K562 (cell line): ENCODE measurements at regions not wholly inside any gene's neighbourhood (a gene's known extent, or its start where the extent isn't known, plus 50 kb on each side); places are given as distances from the start of the nearest gene placed in this dataset.

Experiments used
- ATAC-seq: fragments of 200-7000 bp; cut with Tn5 transposase; 3 replicates; pipeline ENCODE4 v1.9.1; 2020; ENCODE audit warnings: moderate library complexity
- BruUV-seq: library from RNA; stranded (reverse); fragments of 400-500 nt; replicated peaks from 2 replicates; lab custom pipeline; 2021; lab: Mats Ljungman, UMichigan
- CTCF ChIA-PET: fragments of 300-600 bp; formaldehyde crosslinking; extraction: SDS; loops from one replicate; lab custom pipeline; 2021; ENCODE audit warnings: low intra/inter-chr PET ratio; lab: Yijun Ruan, JAX
- POLR2A ChIA-PET: fragments of 300-600, 350-650 bp; sonication (Branson Sonifier 250); formaldehyde crosslinking; extraction: SDS; loops from one replicate; lab custom pipeline; 2021; ENCODE audit warnings: antibody characterized with exemption, inconsistent platforms; lab: Yijun Ruan, JAX
- DNase-seq, 4 experiments: peaks; one replicate each; pipeline versions ENCODE4 v3.0.0 to v3.0.0-alpha.2; 2011 to 2018; ENCODE audit warnings: low spot score in 3 of 4, mixed read lengths in 3 of 4; ENCODE audit errors: extremely low read depth in 1 of 4
- FAIRE-seq: peaks from 2 replicates; lab custom pipeline; 2011; peaks lifted over from hg19 to GRCh38; lab: Jason Lieb, UNC
- H2AFZ ChIP-seq: 2 replicates; pipeline ENCODE4 v1.6.0; 2011; ENCODE audit warnings: low read depth, low read length, control low read depth, inconsistent platforms
- H3K27ac ChIP-seq: fragments of 200-600 bp; 3 replicates; pipeline ENCODE4 v1.8.0; 2011; ENCODE audit warnings: low read depth, mild to moderate bottlenecking, control low read depth, inconsistent platforms, low read length, moderate library complexity, mixed read lengths; ENCODE audit errors: extremely low read depth
- H3K27me3 ChIP-seq, 2 experiments: fragments of 300-600 bp in 1 of 2; 2 replicates in 1 of 2; 3 replicates in 1 of 2; pipeline versions ENCODE4 v1.6.0 to v1.8.0; 2011; ENCODE audit warnings: inconsistent platforms in 2 of 2, low read length in 2 of 2, mild to moderate bottlenecking in 1 of 2, mixed read lengths in 1 of 2, moderate library complexity in 1 of 2; ENCODE audit not compliant: control insufficient read depth in 2 of 2, insufficient read depth in 2 of 2
- H3K36me3 ChIP-seq: fragments of 300-600 bp; 3 replicates; pipeline ENCODE4 v1.8.0; 2011; ENCODE audit warnings: mild to moderate bottlenecking, low read length, inconsistent platforms; ENCODE audit not compliant: control insufficient read depth, insufficient read depth
- H3K4me1 ChIP-seq, 2 experiments: fragments of 200-600 bp in 1 of 2; replicated peaks in 1 of 2; 2 replicates in 1 of 2; 3 replicates in 1 of 2; pipeline versions ENCODE4 v1.5.1 to v1.8.0; 2011; ENCODE audit warnings: inconsistent platforms in 2 of 2, low read length in 2 of 2, mild to moderate bottlenecking in 1 of 2, mixed read lengths in 1 of 2, moderate library complexity in 1 of 2; ENCODE audit not compliant: control insufficient read depth in 2 of 2, insufficient read depth in 2 of 2
- H3K4me2 ChIP-seq: 2 replicates; pipeline ENCODE4 v1.6.1; 2011; ENCODE audit warnings: low read length, control low read depth, inconsistent platforms, mixed read lengths; ENCODE audit not compliant: insufficient read depth
- H3K4me3 ChIP-seq: fragments of 200-600 bp; sonication (generic), shearing (Covaris generic); 2 replicates; pipeline ENCODE4 v1.5.1; 2016; ENCODE audit warnings: control low read depth, inconsistent platforms
- H3K79me2 ChIP-seq: fragments of 200-600 bp; 3 replicates; pipeline ENCODE4 v1.8.0; 2011; ENCODE audit warnings: low read length, inconsistent platforms; ENCODE audit not compliant: control insufficient read depth, insufficient read depth
- H3K9ac ChIP-seq, 2 experiments: 2 replicates each; pipeline versions ENCODE4 v1.6.0 to v1.6.1; 2011; ENCODE audit warnings: low read depth in 2 of 2, low read length in 2 of 2, control low read depth in 1 of 2, inconsistent platforms in 1 of 2, mild to moderate bottlenecking in 1 of 2, mixed read lengths in 1 of 2; ENCODE audit not compliant: insufficient read depth in 1 of 2
- H3K9me1 ChIP-seq: one replicate; pipeline ENCODE4 v1.6.0; 2011; ENCODE audit warnings: inconsistent platforms, mild to moderate bottlenecking, low read length, moderate library complexity; ENCODE audit not compliant: control insufficient read depth, insufficient read depth
- H3K9me3 ChIP-seq: replicated peaks from 2 replicates; pipeline ENCODE4 v1.5.1; 2011; ENCODE audit warnings: low read depth, low read length, inconsistent platforms; ENCODE audit not compliant: control insufficient read depth, insufficient read depth
- H4K20me1 ChIP-seq: replicated peaks from 2 replicates; pipeline ENCODE4 v1.6.1; 2011; ENCODE audit warnings: low read length, inconsistent platforms, mixed read lengths; ENCODE audit not compliant: control insufficient read depth, insufficient read depth
- ATF7 ChIP-seq: fragments of 450-650 bp; IDR thresholded peaks from 2 replicates; pipeline ENCODE4 v1.7.1; 2014; ENCODE audit warnings: mild to moderate bottlenecking, moderate library complexity
- CEBPG ChIP-seq, 3 experiments: fragments of 200-800 bp in 1 of 3; sonication (Bioruptor generic) in 1 of 3; sonication (generic) in 1 of 3; formaldehyde crosslinking in 1 of 3; IDR thresholded peaks in 2 of 3; conservative IDR thresholded peaks in 1 of 3; 2 replicates each; pipeline versions ENCODE4 v1.6.1 to v1.8.0; 2016 to 2022; ENCODE audit warnings: missing compliant biosample characterization in 2 of 3, missing genetic modification characterization in 2 of 3, mild to moderate bottlenecking in 1 of 3, missing genetic modification reagents in 1 of 3
- FOSL1 ChIP-seq: fragments of 200-800 bp; sonication (Bioruptor generic); conservative IDR thresholded peaks from 2 replicates; pipeline ENCODE4 v1.6.1; 2016; ENCODE audit warnings: missing genetic modification characterization, missing compliant biosample characterization
- SETDB1 ChIP-seq: IDR thresholded peaks from one replicate; pipeline ENCODE4 v1.6.1; 2012; ENCODE audit warnings: low read length, control low read depth, inconsistent platforms
- YY1 ChIP-seq, 3 experiments: IDR thresholded peaks; 2 replicates each; pipeline ENCODE4 v1.6.1; 2011; ENCODE audit warnings: low read length in 2 of 3, mild to moderate bottlenecking in 2 of 3, moderate library complexity in 2 of 3, borderline replicate concordance in 1 of 3, control low read depth in 1 of 3, low read depth in 1 of 3; ENCODE audit not compliant: insufficient read depth in 3 of 3, insufficient replicate concordance in 2 of 3, control insufficient read depth in 1 of 3, insufficient read length in 1 of 3; ENCODE audit errors: extremely low read depth in 1 of 3
- ZNF175 ChIP-seq: fragments of 200-800 bp; sonication (Bioruptor generic); IDR thresholded peaks from 2 replicates; pipeline ENCODE4 v1.6.1; 2016; ENCODE audit warnings: low read depth, mild to moderate bottlenecking, missing genetic modification characterization, missing compliant biosample characterization
- WGBS: fragments of 100-300 bp; shearing (Covaris generic); methylation state at CpG from one replicate; pipeline ENCODE4 v1.1.6; 2016; ENCODE audit warnings: low coverage, mixed read lengths; ENCODE audit not compliant: insufficient coverage; ENCODE audit errors: missing lambda C conversion rate; 5-methylcytosine and 5-hydroxymethylcytosine counted together
- in situ Hi-C: fragments of 300-500 bp; cut with MboI; formaldehyde crosslinking; loops from 4 replicates; pipeline ENCODE4 v1.15.0; 2018; ENCODE audit warnings: inconsistent platforms, mixed read lengths
- intact Hi-C: fragments of 100-400 bp; cut with micrococcal nuclease; formaldehyde crosslinking; loops from 2 replicates; pipeline ENCODE4 v1.14.2; 2022
- TF ChIP-seq, protein P1 (sequence below), 2 experiments: fragments of 450-650 bp in 1 of 2; sonication (generic) in 1 of 2; formaldehyde crosslinking in 1 of 2; IDR thresholded peaks in 1 of 2; conservative IDR thresholded peaks in 1 of 2; 2 replicates each; pipeline versions ENCODE4 v1.6.1 to v1.8.1; 2016 to 2023; ENCODE audit warnings: mild to moderate bottlenecking in 2 of 2, moderate library complexity in 2 of 2, inconsistent platforms in 1 of 2, missing genetic modification reagents in 1 of 2

GRCh38 chr7:22669692-22670421, 57.1 kb upstream of the IL6 start:
- DNase-seq, result no peak
- no peak for FAIRE-seq
- ATAC-seq, result no peak
- in situ Hi-C loops (no loop called here), intact Hi-C loops (loop anchor here (5.0 to 10.0 kb wide), 2 partner anchors 32 to 185 kb away; no protein-coding TSS in a partner anchor)
- ChIA-PET POLR2A (interaction anchor here (1.1 to 3.0 kb wide), 3 partner anchors 11 to 53 kb away, joined by 3 to 7 read pairs (median 4); no protein-coding TSS in a partner anchor), CTCF (no interaction called here)
- Histone ChIP-seq H3K9ac (no peak overlapping the region), H3K27me3 (no peaks in the 10 kb centered on the region), H3K4me1 (peaks cover 15 to 80% of the 10 kb centered on the region in 2 experiments), H3K79me2 (peaks cover 82% of the 10 kb centered on the region), H3K9me3 (no peaks in the 10 kb centered on the region), H3K4me3 (no peak overlapping the region), H2AFZ (no peak overlapping the region), H4K20me1 (no peaks in the 10 kb centered on the region), H3K36me3 (peaks cover 5% of the 10 kb centered on the region; the same call in 1 of the 3 replicates), H3K4me2 (no peak overlapping the region), H3K9me1 (no peaks in the 10 kb centered on the region), H3K27ac (no peak overlapping the region)
- WGBS, result 54% methylated on average over 5 of the region's 5 CpGs
- TF ChIP-seq, protein P1, sequence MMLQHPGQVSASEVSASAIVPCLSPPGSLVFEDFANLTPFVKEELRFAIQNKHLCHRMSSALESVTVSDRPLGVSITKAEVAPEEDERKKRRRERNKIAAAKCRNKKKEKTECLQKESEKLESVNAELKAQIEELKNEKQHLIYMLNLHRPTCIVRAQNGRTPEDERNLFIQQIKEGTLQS (IDR thresholded peaks at IDR 0.05), result peak; percentile 90
- TF ChIP-seq, protein P1 (CRISPR knock-in tag; conservative IDR thresholded peaks at IDR 0.05), result no peak
- 0 out of 2 replicates have a peak, but pooled peaks have one; percentile 24 for TF ChIP-seq FOSL1 (tag)
- 0 out of 2 replicates have a peak, but pooled peaks have one; percentile 48 for TF ChIP-seq ZNF175
- TF ChIP-seq YY1 (IDR thresholded peaks at IDR 0.05; ENCODE audit: borderline replicate concordance in 1 of 3, control insufficient read depth in 1 of 3, extremely low read depth in 1 of 3, insufficient read depth in 3 of 3, insufficient read length in 1 of 3, insufficient replicate concordance in 2 of 3, low read depth in 1 of 3, low read length in 2 of 3), result no peak
- peak; percentile 79 for TF ChIP-seq ATF7
- TF ChIP-seq SETDB1, result no peak
- no peak for TF ChIP-seq CEBPG (CRISPR knock-in tag; IDR thresholded peaks at IDR 0.05)
- peak in 1 of 2 experiments; percentile 34; a peak in 2 of 4 replicates for TF ChIP-seq CEBPG (tag; conservative IDR thresholded peaks at IDR 0.05 in 1 of 2, IDR thresholded peaks at IDR 0.05 in 1 of 2)
- BruUV-seq, result no TSS peak
